MM.1S (cell line): ENCODE measurements at regions not wholly inside any gene's neighbourhood (a gene's known extent, or its start where the extent isn't known, plus 50 kb on each side); places are given as distances from the start of the nearest gene placed in this dataset.

Experiments used
- EZH2phosphoT487 ChIP-seq: fragments of 300-600 bp; sonication (generic); IDR thresholded peaks from 2 replicates; pipeline ENCODE4 v1.6.1; 2018; ENCODE audit warnings: antibody characterized with exemption, low read length
- TF ChIP-seq, protein P1 (sequence below): fragments of 300-600 bp; sonication (generic); IDR thresholded peaks from 2 replicates; pipeline ENCODE4 v1.5.1; 2016; ENCODE audit warnings: antibody characterized with exemption, low read length, mixed read lengths

DNA sequence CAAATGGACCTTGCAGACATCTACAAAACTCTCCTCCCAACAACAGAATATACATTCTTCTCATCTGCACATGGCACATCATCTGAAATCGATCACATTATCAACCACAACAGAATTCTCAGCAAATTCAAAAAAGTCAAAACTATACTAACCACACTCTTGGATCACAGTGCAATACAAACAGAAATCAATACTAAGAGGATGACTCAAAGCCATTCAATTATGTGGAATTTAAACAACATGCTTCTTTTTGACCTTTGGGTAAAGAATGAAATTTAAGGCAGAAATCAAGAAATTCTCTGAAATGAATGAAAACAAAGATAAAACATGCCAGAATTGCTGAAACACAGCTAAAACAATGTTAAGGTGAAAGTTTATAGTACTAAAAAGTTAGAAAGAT lies 358.1 kb downstream of the NSUN3 start:
- no peak for TF ChIP-seq EZH2phosphoT487
- TF ChIP-seq, protein P1, sequence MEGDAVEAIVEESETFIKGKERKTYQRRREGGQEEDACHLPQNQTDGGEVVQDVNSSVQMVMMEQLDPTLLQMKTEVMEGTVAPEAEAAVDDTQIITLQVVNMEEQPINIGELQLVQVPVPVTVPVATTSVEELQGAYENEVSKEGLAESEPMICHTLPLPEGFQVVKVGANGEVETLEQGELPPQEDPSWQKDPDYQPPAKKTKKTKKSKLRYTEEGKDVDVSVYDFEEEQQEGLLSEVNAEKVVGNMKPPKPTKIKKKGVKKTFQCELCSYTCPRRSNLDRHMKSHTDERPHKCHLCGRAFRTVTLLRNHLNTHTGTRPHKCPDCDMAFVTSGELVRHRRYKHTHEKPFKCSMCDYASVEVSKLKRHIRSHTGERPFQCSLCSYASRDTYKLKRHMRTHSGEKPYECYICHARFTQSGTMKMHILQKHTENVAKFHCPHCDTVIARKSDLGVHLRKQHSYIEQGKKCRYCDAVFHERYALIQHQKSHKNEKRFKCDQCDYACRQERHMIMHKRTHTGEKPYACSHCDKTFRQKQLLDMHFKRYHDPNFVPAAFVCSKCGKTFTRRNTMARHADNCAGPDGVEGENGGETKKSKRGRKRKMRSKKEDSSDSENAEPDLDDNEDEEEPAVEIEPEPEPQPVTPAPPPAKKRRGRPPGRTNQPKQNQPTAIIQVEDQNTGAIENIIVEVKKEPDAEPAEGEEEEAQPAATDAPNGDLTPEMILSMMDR = no peak
